CD4-positive, alpha-beta T cell treated with Interleukin-4 for 4 hours (primary cell): ENCODE measurements at regions not wholly inside any gene's neighbourhood (a gene's known extent, or its start where the extent isn't known, plus 50 kb on each side); places are given as distances from the start of the nearest gene placed in this dataset.
"Not testable (repeated sequence)": the region's sequence is repeated elsewhere in the genome, so short reads cannot be mapped to it uniquely, and the experiment has no call there.

Experiments
- DNase-seq: peaks from one replicate; pipeline ENCODE4 v3.0.0-alpha.2; 2020

- DNase-seq, result no peak
Observed at GRCh38 chr15:77877869-77878577, 199.5 kb downstream of the TBC1D2B start.

GRCh38 chr15:77876107-77876820, 201.2 kb downstream of the TBC1D2B start:
- not testable (repeated sequence) for DNase-seq

GRCh38 chr15:77875066-77875721, 202.3 kb downstream of the TBC1D2B start:
- DNase-seq, result not testable (repeated sequence)

- no peak for DNase-seq
Observed at GRCh38 chr15:77874063-77874462, 203.4 kb downstream of the TBC1D2B start.

- not testable (repeated sequence) for DNase-seq
Observed at GRCh38 chr15:77872521-77873425, 204.7 kb downstream of the TBC1D2B start.

GRCh38 chr15:77871852-77872371, 205.6 kb downstream of the TBC1D2B start:
- no peak for DNase-seq

GRCh38 chr15:77870195-77871065, 207.1 kb downstream of the TBC1D2B start:
- DNase-seq, result peak; percentile 35

GRCh38 chr15:77869021-77869895, 208.3 kb downstream of the TBC1D2B start:
- DNase-seq, result no peak

GRCh38 chr15:77868048-77868629, 209.4 kb downstream of the TBC1D2B start:
- not testable (repeated sequence) for DNase-seq

- DNase-seq, result no peak
Observed at GRCh38 chr15:77867266-77868047, 210.1 kb downstream of the TBC1D2B start.

GRCh38 chr15:77866596-77867125, 210.8 kb downstream of the TBC1D2B start:
- DNase-seq, result no peak

GRCh38 chr15:77866186-77866585, 211.3 kb downstream of the TBC1D2B start:
- no peak for DNase-seq

GRCh38 chr15:77865701-77866100, 211.8 kb downstream of the TBC1D2B start:
- DNase-seq, result no peak

GRCh38 chr15:77865106-77865610, 212.4 kb downstream of the TBC1D2B start:
- DNase-seq, result no peak

- DNase-seq, result no peak
Observed at GRCh38 chr15:77864211-77865105, 213.1 kb downstream of the TBC1D2B start.

- no peak for DNase-seq
Observed at GRCh38 chr15:77863491-77864105, 213.9 kb downstream of the TBC1D2B start.

GRCh38 chr15:77862651-77863104, 214.8 kb downstream of the TBC1D2B start:
- DNase-seq, result no peak
